ENCODE measurements at regions not wholly inside any gene's neighbourhood (a gene's known extent, or its start where the extent isn't known, plus 50 kb on each side); places are given as distances from the start of the nearest gene placed in this dataset.

DNA sequence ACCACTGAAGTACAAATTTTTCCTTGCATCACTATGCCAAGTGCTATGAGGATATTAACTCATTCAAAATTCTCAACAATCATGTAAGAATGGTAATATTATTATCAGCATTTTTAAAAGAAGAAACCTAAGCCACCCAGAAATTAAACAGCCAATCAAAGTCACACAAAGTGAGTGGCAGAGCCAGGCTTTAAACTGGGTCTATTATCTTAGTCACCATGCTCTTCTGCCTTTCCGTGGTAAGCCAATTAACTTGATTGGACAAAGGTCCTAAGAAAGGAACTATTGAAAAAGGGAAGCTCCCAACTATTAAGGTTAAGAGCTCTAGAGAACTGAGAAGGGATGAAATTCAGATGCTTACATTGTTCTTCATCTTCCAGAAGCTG is 111.5 kb downstream of the ASB9 start:
- TF ChIP-seq POLR2AphosphoS5 (IDR thresholded peaks at IDR 0.05) (no peak), POLR2A (IDR thresholded peaks at IDR 0.05) (no peak)
- TF ChIP-seq, protein P1, sequence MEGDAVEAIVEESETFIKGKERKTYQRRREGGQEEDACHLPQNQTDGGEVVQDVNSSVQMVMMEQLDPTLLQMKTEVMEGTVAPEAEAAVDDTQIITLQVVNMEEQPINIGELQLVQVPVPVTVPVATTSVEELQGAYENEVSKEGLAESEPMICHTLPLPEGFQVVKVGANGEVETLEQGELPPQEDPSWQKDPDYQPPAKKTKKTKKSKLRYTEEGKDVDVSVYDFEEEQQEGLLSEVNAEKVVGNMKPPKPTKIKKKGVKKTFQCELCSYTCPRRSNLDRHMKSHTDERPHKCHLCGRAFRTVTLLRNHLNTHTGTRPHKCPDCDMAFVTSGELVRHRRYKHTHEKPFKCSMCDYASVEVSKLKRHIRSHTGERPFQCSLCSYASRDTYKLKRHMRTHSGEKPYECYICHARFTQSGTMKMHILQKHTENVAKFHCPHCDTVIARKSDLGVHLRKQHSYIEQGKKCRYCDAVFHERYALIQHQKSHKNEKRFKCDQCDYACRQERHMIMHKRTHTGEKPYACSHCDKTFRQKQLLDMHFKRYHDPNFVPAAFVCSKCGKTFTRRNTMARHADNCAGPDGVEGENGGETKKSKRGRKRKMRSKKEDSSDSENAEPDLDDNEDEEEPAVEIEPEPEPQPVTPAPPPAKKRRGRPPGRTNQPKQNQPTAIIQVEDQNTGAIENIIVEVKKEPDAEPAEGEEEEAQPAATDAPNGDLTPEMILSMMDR (IDR thresholded peaks at IDR 0.05), result no peak

All from breast epithelium (tissue), 3 donors.